Progenitor cell of endocrine pancreas (in vitro differentiated cells): ENCODE measurements at regions not wholly inside any gene's neighbourhood (a gene's known extent, or its start where the extent isn't known, plus 50 kb on each side); places are given as distances from the start of the nearest gene placed in this dataset.

Source experiments
- DNase-seq: peaks from one replicate; pipeline ENCODE4 v3.0.0; 2021; ENCODE audit warnings: low spot score; ENCODE audit not compliant: unreplicated experiment
- H3K27ac Mint-ChIP-seq: 2 replicates; pipeline ENCODE4 v1.8.0; 2021; ENCODE audit warnings: mild to moderate bottlenecking, moderate library complexity, mixed read lengths
- H3K27me3 Mint-ChIP-seq: 2 replicates; pipeline ENCODE4 v1.8.0; 2021; ENCODE audit warnings: mixed read lengths
- H3K36me3 Mint-ChIP-seq: 2 replicates; pipeline ENCODE4 v1.8.0; 2022; ENCODE audit warnings: mixed read lengths; ENCODE audit not compliant: insufficient read depth
- H3K4me1 Mint-ChIP-seq: 2 replicates; pipeline ENCODE4 v1.8.0; 2021; ENCODE audit warnings: low read depth, mixed read lengths
- H3K4me3 Mint-ChIP-seq: 2 replicates; pipeline ENCODE4 v1.8.0; 2021; ENCODE audit warnings: low read depth, mild to moderate bottlenecking, moderate library complexity, mixed read lengths
- H3K9me3 Mint-ChIP-seq: 2 replicates; pipeline ENCODE4 v1.8.0; 2021; ENCODE audit warnings: low read depth, mixed read lengths
- CTCF ChIP-seq: fragments of 200-600 bp; sonication (generic); IDR thresholded peaks from one replicate; pipeline ENCODE4 v1.5.0; 2021; ENCODE audit warnings: antibody characterized with exemption, mild to moderate bottlenecking; ENCODE audit not compliant: unreplicated experiment

GRCh38 chr4:149005191-149005590, 563.0 kb upstream of the NR3C2 start:
- Mint-ChIP-seq H3K4me1 (peaks cover 11% of the 10 kb centered on the region), H3K36me3 (no peaks in the 10 kb centered on the region), H3K27me3 (peaks cover 2% of the 10 kb centered on the region), H3K4me3 (no peak overlapping the region), H3K9me3 (no peaks in the 10 kb centered on the region), H3K27ac (no peak overlapping the region)
- no peak for DNase-seq
- TF ChIP-seq CTCF = no peak

GRCh38 chr4:148999924-149000323, 557.7 kb upstream of the NR3C2 start:
- Mint-ChIP-seq H3K27me3 (peaks cover 2% of the 10 kb centered on the region), H3K36me3 (no peaks in the 10 kb centered on the region), H3K9me3 (no peaks in the 10 kb centered on the region), H3K4me3 (no peak overlapping the region), H3K27ac (no peak overlapping the region), H3K4me1 (peaks cover 3% of the 10 kb centered on the region)
- no peak for DNase-seq
- no peak for TF ChIP-seq CTCF

GRCh38 chr4:148998719-148999118, 556.5 kb upstream of the NR3C2 start:
- peaks cover 3% of the 10 kb centered on the region for H3K4me1 Mint-ChIP-seq
- H3K36me3 Mint-ChIP-seq = no peaks in the 10 kb centered on the region
- no peak overlapping the region for H3K4me3 Mint-ChIP-seq
- H3K27ac Mint-ChIP-seq = no peak overlapping the region
- no peaks in the 10 kb centered on the region for H3K27me3 Mint-ChIP-seq
- DNase-seq = no peak
- peak; percentile 47 for TF ChIP-seq CTCF
- H3K9me3 Mint-ChIP-seq = no peaks in the 10 kb centered on the region

- H3K27ac Mint-ChIP-seq = no peak overlapping the region
- H3K9me3 Mint-ChIP-seq = peaks cover 3% of the 10 kb centered on the region
- peaks cover 7% of the 10 kb centered on the region for H3K4me1 Mint-ChIP-seq
- DNase-seq = no peak
- no peak for TF ChIP-seq CTCF
- no peaks in the 10 kb centered on the region for H3K27me3 Mint-ChIP-seq
- no peaks in the 10 kb centered on the region for H3K36me3 Mint-ChIP-seq
- H3K4me3 Mint-ChIP-seq = no peak overlapping the region
Observed at GRCh38 chr4:148986951-148987350, 544.7 kb upstream of the NR3C2 start.

GRCh38 chr4:148984951-148985350, 542.7 kb upstream of the NR3C2 start:
- Mint-ChIP-seq H3K4me1 (peaks cover 7% of the 10 kb centered on the region), H3K9me3 (peaks cover 3% of the 10 kb centered on the region), H3K4me3 (no peak overlapping the region), H3K27me3 (no peaks in the 10 kb centered on the region), H3K36me3 (no peaks in the 10 kb centered on the region), H3K27ac (no peak overlapping the region)
- no peak for DNase-seq
- TF ChIP-seq CTCF = no peak
